SIG-M5 treated with dmso at 0.1 percent for 504 hours (cell line): ENCODE measurements at regions not wholly inside any gene's neighbourhood (a gene's known extent, or its start where the extent isn't known, plus 50 kb on each side); places are given as distances from the start of the nearest gene placed in this dataset.

Source experiments
- DNase-seq: peaks from one replicate; lab custom pipeline; 2025; ENCODE audit not compliant: unreplicated experiment; lab: John Stamatoyannopoulos, UW

DNA sequence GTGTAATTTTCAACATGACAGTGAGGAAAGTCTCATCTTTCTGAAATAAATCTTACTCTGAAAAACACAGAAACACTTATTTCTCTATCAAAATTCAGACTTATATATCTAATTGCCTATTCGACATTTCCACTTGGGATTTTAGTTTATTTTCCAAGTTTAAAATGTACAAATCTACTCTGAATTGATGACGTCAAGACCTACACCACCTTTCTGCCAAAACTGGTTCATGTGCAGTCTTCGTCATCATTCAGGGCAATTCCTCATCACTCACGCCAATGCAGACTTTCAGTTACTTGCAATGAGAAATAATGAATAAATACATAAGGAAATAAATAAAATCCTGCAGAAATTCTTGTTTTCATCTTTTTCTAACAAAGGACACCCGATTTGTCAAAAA is 843.8 kb downstream of the C12orf50 start:
- DNase-seq, result no peak

DNA sequence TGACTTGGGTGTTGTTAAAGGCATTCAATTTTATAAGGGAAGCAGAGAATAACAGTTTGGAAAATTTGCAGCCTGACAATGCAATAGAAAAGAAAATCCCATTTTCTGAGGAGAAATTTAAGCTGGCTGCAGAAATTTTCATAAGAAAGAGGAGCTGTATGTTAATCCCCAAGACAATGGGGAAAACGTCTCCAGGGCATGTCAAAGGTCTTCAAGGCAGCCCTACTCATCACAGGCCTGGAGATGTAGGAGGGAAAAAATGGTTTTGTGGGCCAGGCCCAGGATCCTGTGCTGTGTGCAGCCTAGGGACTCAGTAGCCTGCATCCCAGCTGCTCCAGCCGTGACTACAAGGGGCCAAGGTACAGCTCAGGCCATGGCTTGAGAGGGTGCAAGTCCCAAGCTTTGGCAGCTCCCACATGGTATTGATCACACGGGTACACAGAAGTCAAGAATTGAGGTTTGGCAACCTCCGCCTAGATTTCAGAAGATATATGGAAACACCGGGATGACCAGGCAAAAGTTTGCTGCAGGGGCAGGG is 846.4 kb downstream of the C12orf50 start:
- DNase-seq, result no peak

DNA sequence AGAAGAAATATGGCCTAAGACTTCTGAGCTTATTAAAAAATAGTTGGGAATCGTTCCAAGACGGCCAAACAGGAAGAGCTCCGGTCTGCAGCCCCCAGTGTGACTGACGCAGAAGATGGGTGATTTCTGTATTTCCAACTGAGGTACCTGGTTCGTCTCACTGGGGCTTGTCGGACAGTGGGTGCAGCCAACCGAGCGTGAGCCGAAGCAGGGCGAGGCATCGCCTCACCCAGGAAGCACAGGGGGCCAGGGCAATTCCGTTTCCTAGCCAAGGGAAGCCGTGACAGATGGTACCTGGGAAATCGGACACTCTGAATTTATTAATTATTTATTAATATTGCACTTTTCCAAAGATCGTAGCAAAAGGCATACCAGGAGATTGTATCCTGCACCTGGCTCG is 857.8 kb downstream of the C12orf50 start:
- DNase-seq, result no peak

DNA sequence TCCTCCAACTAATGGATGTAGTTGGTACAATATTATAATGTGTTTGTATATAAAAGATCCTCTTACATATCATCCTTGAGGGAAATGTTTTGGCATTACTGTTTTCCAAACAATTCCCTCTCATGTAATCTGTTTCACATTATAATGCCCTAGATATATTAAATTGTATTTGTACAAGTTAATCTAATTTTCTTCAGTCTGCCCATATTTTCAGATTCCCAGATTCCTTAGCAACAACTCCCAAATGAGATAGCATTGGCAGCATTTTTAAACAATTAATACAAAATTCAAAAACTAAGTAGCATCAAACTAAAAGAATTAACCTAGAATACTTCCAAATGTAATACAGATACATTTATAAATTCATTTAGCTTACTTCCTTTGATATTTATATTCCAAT is 860.2 kb downstream of the C12orf50 start:
- no peak for DNase-seq

DNA sequence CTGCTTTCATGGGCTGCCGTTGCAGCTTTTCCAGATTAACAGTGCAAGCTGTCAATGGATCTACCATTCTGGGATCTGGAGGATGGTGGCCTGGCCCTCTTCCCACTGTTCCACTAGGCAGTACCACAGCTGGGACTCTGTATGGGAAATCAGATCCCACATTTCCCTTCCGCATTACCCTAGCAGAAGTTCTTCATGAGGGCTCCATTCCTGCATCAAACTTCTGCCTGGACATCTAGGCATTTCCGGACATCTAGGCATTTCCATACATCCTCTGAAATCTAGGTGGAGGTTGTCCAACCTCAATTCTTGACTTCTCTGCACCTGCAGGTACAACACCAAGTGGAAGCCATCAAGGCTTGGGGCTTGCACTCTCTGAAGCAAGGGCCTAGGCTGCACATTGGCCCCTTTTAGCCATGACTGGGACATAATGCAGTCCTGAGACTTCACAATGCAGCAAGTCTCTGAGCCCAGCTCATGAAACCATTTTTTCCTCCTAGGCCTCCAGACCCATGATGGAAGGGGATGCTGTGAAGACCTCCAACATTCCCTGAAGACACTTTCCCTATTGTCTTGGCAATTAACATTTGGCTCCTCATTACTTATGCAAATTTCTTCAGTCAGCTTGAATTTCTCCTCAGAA is 863.3 kb downstream of the C12orf50 start:
- DNase-seq, result no peak

DNA sequence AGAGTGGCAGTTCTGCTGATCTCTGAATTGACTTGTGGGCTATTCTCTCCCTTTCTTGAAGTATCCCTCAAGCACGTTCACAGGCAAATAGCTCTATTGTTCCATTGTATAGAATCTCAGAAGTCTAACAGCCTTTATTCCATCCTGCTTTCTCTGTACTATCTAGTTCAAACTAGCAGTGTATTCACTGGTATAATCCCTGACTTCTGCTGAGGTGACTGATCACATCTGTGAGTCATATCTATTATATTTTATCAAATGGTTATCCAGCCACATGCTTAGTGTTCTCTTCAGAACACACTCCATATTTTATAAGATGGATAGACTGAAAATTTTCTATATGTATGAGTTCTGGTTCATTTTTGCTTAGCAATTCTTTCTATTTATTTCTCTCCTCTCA is 866.1 kb downstream of the C12orf50 start:
- DNase-seq, result no peak

DNA sequence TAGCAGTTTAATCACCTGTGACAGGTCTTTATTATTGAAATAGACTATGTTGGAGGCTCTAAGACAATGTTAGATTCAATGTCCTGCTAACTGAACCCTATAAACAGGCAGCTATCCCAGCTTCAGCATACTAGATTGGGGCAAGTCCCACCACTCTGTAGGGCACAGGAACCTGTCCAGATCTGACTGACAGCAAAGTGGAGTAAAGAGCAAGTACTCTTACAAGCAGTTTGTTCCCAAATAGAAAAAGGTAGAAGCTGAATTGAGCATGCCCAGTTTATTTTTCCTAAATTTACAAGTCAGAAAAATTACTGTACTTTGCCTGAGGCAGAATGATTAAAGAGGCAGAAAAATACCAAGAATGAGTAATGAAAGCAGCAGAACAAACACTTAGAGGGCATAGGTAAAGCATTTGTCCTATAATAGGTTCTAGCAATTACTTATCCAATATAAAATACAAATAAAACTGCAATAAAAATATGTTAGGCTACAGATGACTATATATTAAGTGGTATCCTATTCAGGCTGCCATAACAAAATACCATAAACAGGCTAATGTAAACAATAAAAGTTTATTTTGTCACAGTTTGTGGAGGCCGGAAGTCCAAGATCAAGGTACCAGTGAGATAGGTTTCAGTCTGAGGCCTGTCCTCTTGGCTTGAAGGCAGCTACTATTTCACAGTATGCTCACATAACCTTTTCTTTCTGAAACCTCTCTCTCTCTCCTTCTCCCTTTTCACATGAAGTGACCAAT is 868.2 kb downstream of the C12orf50 start:
- no peak for DNase-seq

DNA sequence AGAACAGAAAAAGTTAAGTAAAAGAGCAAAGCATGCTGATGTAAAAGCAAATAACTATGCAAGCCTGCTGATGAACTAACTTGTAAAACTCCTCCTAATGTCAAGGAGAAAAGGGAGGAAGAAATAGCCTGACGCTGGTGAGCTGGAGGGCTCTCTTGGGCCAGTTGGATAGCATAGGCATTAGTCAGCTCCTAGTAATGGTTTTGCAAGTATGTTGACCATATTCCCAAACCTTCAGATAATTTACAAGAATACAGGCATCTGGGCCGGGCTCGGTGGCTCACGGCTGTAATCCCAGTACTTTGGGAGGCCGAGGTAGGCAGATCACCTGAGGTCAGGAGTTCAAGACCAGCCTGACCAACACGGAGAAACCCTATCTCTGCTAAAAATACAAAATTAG is 871.4 kb downstream of the C12orf50 start:
- no peak for DNase-seq

DNA sequence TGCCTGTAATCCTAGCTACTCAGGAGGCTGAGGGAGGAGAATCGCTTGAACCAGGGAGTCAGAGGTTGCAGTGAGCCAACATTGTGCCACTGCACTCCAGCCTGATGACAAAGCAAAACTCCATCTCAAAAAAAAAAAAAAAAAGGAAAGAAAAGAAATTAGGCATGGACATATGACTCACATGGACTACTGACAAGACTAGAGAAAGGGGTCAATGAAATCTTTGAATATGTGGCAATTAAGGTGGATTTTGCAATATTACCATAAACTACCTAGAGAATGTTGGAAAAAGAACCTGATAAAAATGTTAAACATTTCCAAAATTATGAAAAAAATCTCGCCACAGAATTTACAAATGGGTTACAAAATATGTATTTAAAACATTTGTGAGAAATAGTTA is 873.6 kb downstream of the C12orf50 start:
- no peak for DNase-seq

DNA sequence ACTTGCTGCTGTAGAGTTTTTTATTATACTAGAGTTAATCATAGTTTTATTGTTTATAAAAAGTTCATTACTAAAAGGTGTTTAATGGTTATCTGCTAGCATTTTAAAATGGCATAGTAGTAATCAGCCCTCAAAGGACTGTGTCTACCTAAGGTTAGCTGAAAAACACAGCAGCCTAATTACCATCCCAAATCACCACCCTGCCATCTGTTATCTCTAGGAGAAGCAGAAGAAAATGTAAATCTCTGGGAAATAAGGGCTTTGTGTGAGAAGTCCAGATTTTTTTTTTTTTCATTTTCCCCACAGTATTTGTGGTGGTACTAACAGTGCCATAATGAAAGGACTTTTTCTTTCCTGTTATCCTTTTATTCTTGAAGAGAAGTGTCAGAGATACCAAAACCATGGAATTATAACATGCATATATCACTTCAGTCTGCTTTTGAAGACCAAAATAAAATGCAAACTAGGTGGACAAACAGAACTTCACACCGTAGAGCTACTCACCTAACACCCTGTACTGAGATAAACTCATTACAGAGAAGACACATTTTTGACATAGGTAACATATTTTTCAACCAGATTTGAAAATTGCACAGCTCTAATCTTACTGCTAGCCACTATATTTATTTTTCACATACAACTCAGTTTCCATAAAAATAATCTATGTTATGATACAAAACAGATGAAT is 876.2 kb downstream of the C12orf50 start:
- DNase-seq, result no peak

DNA sequence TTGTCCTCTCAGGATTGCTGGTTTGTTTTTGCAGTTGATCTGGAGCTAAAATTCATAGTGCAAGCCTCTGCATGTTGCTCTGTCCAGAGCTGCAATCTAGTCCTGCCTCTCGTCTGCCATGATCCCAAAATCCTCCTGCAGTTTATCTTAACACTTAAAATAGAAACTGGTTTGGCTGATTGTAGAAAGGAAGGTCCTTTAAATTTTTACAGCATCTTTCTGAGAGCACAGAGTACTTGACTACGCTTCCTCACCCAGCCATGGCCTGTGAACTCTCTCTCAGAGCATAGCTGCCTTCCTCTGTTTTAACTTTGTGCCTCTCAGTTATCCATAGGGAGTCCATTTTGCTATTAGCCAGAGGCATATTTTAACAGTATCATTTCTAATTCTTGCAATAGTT is 877.1 kb downstream of the C12orf50 start:
- DNase-seq, result no peak

DNA sequence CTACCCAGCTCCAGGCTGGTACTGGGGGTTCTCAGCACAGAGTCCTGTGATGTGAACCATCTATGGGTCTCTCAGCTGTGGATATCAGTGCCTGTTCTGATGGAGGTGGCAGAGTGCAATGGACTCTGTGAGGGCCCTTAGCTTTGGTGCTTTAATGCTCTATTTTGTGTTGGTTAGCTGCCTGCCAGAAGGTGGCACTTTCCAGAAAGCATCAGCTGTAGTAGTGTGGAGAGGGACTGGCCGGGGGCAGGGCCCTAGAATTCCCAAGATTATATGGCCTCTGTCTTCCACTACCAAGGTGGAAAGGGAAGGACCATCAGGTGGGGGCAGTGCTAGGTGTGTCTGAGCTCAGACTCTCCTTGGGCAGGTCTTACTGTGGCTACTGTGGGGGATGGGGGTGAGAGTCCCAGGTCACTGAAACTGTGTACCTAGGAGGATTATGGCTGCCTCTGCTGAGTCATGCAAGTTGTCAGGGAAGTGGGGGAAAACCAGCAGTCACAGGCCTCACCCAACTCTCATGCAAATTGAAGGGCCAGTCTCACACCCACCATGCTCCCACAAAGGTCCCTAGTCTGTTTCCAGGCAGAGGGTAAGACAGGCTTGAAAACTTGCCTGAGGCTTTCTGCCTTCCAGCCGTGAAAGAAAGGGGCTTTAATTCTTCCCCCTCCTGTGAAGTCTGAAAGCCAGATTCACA is 878.1 kb downstream of the C12orf50 start:
- DNase-seq, result no peak

DNA sequence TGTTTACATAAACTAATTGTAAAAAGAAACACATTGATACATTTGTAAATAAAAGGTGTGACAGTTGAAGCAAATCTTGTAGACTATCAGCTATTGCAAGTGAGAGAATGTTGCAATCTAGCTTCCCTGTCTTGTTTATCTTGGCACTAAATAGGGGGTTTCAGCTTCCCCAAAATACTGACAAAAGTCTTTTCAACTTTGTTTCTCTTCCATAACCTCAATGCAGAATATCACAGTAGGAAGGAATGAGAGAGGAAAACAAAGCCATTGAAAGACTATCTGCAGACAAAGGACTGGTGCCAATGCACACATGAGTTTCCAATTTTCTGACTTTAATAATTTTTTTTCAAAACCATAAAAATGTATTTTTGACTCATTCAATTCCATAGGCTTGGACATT is 886.2 kb upstream of the MGAT4C start:
- no peak for DNase-seq

DNA sequence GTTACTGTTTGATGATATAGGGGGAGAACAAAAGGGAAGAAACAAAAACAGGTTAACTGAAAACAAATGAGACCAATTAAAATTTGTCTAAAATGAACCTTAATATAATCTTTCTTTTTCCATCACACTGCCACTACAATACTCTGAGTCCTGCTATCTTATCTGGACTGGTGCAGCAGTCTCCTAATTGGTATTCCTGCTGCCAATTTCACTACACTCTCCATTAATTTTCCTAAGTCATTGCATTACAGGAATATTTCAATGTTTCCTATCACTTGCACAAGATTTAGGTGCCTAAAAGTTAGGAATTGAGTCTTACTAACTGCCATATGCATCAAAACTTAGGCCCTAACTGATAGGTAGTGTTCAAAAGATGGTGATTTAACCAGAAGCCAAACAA is 884.9 kb upstream of the MGAT4C start:
- no peak for DNase-seq

DNA sequence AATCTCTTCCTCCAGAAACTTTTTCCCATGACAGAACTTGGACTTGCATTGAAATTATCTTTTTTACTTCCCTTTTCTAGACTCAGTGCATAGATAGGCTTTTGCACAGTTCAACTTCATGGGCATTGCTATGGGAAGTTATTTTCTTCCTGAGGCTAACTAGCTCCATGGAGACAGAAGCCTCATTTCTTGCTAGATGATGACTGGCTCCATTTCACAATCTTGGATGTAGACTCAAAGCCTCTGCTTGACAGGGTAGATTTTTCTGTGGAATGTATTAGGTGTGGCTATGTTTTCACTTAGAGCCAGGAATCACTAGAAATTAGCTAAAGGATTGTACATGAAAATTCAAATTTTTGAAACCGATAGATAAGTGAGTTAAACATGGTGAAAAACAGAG is 884.1 kb upstream of the MGAT4C start:
- DNase-seq, result no peak

DNA sequence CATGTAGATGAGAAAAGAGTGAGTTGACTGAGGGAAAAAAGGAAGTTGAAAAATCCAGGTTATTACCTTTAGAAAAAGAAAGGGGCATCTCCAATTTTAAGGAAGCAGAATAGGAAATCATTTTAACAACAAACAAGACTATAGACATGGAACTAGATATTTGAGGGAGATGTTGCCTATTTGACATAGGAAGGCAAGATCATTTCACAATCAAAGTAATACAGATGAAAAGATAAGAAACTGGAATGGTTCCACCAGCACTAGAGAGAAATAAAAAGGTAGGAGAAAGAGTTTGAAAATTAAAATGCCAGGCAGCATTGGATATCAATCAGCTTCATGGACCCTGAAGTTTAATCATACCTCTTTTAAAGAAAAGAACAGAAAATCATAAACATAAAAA is 881.0 kb upstream of the MGAT4C start:
- DNase-seq, result no peak

DNA sequence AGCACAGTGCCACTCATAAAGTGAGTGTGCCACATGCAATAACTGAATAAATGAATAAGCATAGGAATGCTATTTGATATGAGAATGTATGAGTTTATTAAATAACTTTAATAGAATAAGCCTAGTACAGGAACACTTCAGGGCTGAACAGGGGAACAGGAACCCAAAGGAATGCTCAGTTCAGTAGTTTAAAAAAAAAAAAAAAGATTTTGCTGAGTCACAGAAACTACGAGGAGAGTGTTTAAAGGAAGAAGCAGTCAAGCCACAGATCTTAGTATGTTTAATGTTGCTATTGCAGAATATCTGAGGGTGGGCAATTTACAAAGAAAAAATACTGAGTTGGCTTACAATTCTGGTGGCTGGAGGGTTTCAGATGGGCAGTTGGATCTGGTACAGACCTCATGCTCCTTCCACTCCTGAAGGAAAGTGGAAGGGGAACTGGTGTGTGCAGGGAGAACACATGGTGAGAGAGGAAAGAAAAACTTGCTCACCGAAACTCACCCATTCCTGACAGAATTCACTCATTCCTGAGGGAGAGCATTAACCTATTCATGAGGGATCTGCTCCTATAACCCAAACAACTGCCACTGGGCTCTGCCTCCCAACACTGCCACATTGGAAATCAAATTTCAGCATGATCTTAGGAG is 880.3 kb upstream of the MGAT4C start:
- DNase-seq, result no peak

DNA sequence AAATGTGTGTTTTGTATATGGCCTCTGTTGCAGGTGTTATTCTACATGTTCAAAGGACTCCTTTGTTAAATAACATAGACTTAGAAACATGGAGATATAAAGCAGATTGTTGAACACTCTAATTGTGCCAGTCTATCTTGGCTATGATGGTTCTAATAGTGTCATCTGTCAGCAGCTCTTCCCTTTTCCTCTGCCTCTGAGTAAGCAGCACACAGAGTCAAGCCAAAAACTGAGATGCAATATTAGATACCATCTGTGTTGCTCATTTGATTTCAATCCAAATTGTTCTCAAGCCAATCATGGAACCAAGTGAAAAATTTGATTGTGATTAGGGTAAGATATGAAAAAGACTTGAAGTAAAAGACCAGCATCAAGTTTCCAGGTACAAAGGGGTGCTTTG is 871.1 kb upstream of the MGAT4C start:
- DNase-seq, result no peak

DNA sequence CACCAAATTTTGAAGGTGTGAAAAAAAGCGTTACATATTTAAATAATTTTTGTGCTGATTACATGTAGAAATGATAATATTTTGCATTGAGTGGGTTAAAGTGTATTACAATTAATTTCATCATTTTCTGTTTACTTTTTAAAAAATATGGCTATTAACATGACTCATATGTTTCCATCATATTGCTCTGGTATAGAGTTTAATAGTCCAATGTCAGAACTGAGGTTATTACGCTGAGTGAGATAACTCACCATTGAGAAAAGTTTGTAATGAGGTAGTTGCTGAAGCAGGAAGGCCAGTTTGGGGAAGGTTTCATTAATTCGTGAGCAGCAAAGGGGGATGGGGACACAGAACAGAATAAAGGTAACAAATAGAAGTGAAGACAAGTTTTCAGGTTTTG is 865.7 kb upstream of the MGAT4C start:
- DNase-seq, result no peak

DNA sequence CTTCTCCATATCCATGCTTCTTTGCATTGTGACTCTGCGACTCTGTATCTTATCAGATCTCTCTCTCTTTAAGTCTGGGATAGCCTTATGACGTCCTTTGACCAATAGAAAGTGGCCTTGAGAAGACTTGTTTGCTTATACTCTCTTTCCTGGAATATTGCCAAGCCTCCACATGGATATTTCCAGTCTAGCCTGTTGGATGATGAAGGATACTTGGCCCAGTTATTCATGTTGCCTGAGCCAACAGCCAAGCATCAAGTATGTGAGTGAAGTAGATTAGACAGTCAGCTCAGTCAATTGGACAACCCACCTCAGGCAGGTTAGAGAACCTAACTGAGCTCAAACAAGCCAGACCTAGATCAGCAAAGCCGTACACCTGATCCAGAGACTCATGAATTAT is 864.2 kb upstream of the MGAT4C start:
- peak; percentile 50 for DNase-seq

DNA sequence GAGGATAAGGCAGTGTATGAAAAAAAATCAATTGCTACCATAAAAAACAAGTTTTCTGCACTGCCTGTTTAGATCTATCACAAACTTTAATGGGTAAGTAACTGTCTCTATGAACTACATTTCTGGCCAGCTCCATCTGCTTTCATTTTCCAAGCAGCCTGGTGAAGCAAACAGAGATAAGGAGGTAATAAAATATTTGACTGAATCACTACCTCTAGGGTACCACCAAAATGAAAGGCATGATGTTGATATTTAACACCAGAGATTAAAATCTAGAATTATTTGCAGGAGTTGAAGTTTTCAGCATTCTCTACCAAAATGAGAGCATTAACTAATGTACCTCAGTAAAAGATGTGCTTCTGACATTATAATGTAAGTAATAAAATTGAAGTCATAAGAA is 863.5 kb upstream of the MGAT4C start:
- no peak for DNase-seq
